Lower leg skin (tissue), 4 donors: ENCODE measurements at regions not wholly inside any gene's neighbourhood (a gene's known extent, or its start where the extent isn't known, plus 50 kb on each side); places are given as distances from the start of the nearest gene placed in this dataset.

ENCODE experiments used
- DNase-seq, 2 donors: peaks; one replicate each; pipeline ENCODE4 v3.0.0-alpha.2; 2019; ENCODE audit warnings: low spot score in 2 of 2
- H3K4me3 ChIP-seq: fragments of 200-600 bp; sonication (generic); 2 replicates; pipeline ENCODE4 v1.5.1; 2017; ENCODE audit warnings: mild to moderate bottlenecking, low read depth; ENCODE audit not compliant: poor library complexity, severe bottlenecking
- POLR2A ChIP-seq, 2 donors: fragments of 450-650 bp; IDR thresholded peaks; one replicate each; pipeline ENCODE4 v1.6.1; 2016 to 2017; ENCODE audit warnings: antibody characterized with exemption in 2 of 2, mild to moderate bottlenecking in 1 of 2, moderate library complexity in 1 of 2
- WGBS, 2 donors: methylation state at CpG; one replicate each; pipeline ENCODE4 v1.1.5; 2018; 5-methylcytosine and 5-hydroxymethylcytosine counted together
- intact Hi-C: fragments of 100-400 bp; cut with DNase I; formaldehyde crosslinking; loops from one replicate; pipeline ENCODE4 v1.15.0; 2023; ENCODE audit warnings: low total_unique reads
- TF ChIP-seq, protein P1 (sequence below), 3 donors: fragments of 450-650 bp; IDR thresholded peaks; one replicate each; pipeline ENCODE4 v1.5.1; 2016; ENCODE audit warnings: antibody characterized with exemption in 3 of 3, mild to moderate bottlenecking in 3 of 3, moderate library complexity in 2 of 3

DNA sequence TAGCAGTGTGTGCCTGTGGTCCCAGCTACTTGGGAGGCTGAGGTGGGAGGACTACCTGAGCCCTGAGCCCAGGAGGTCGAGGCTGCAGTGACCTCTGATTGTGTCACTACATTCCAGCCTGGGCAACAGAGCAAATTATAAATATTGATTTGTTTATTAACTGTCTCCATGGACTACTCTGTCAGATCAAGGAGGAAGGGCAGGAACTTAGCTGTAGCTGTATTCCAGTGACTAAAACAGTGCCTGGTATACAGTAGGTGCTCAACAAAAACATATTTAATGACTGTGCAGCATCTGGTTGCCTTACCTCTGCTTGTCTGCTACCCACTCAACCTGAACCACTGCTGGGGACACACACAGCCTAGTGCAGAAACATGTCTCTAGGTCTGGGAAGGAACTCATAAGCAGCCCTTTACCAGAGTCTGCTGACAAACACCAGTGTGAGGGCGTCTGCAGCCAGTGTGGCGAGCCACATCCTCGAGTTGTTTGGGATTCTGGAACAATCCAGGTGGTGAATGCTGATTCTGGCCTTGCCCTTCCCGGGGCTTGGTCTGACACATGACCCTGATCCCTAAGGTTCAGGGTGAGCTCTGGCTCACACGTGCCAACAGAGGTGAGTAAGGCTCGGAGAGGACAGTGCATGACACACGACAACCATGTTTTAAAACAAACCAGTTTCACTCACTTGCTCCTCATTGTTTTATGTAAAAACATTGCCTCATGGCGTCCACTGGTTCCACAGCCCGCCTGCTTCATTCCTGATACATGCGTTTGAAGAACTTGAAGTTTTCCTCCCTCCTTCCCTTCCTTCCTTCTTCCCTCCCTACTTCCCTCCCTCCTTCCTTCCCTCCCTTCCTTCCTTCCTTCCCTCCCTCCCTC lies 117.9 kb upstream of the ZNF217 start:
- no peak overlapping the region for H3K4me3 ChIP-seq
- DNase-seq: no peak
- no peak for TF ChIP-seq POLR2A (IDR thresholded peaks at IDR 0.05)
- TF ChIP-seq, protein P1, sequence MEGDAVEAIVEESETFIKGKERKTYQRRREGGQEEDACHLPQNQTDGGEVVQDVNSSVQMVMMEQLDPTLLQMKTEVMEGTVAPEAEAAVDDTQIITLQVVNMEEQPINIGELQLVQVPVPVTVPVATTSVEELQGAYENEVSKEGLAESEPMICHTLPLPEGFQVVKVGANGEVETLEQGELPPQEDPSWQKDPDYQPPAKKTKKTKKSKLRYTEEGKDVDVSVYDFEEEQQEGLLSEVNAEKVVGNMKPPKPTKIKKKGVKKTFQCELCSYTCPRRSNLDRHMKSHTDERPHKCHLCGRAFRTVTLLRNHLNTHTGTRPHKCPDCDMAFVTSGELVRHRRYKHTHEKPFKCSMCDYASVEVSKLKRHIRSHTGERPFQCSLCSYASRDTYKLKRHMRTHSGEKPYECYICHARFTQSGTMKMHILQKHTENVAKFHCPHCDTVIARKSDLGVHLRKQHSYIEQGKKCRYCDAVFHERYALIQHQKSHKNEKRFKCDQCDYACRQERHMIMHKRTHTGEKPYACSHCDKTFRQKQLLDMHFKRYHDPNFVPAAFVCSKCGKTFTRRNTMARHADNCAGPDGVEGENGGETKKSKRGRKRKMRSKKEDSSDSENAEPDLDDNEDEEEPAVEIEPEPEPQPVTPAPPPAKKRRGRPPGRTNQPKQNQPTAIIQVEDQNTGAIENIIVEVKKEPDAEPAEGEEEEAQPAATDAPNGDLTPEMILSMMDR (IDR thresholded peaks at IDR 0.05): no peak
- 80 to 82% methylated on average over 11 of the region's 11 CpGs for WGBS, 2 donors
- intact Hi-C loops: no loop called here

DNA sequence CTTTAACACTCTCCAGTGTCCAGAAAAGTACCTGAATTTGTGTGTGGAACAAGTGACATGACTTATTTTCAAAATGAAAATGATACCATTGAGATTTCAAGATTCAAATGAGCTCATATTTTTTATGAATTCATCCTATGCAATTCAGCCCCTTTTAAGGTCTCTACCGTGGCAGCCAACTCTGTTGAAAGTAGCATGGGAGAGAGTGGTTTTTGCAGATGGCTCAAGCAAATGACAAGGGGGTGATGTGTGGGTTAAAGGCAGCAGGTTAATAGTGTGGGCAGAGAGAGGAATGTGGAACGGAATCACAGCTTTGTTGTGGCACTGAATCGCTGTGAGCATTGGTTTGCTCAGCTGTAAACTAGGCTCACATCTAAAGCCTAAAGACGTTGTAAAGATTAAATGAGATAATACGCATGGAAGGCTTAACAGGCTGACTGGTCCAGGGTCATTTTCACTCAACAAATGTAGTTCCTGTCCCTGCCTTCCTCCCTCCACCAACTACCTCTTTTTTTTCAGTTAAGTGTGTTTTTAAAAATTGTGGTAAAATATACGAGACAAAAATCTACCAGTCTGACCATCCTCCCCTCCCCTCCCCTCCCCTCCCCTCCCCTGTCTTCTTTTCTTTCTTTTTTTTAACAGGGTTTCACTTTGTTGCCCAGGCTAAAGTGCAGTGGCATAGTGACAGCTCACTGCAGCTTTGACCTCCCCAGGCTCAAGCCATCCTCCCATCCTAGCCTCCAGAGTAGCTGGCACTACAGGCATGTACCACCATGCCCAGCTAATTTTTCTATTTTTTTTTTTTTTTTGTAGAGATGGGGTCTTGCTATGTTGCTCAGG lies 114.7 kb upstream of the ZNF217 start:
- intact Hi-C loops: no loop called here
- no peak for TF ChIP-seq POLR2A (IDR thresholded peaks at IDR 0.05)
- TF ChIP-seq, protein P1 (IDR thresholded peaks at IDR 0.05): no peak
- WGBS, 2 donors: 49 to 55% methylated on average over 6 of the region's 6 CpGs
- H3K4me3 ChIP-seq: no peak overlapping the region
- DNase-seq: no peak

DNA sequence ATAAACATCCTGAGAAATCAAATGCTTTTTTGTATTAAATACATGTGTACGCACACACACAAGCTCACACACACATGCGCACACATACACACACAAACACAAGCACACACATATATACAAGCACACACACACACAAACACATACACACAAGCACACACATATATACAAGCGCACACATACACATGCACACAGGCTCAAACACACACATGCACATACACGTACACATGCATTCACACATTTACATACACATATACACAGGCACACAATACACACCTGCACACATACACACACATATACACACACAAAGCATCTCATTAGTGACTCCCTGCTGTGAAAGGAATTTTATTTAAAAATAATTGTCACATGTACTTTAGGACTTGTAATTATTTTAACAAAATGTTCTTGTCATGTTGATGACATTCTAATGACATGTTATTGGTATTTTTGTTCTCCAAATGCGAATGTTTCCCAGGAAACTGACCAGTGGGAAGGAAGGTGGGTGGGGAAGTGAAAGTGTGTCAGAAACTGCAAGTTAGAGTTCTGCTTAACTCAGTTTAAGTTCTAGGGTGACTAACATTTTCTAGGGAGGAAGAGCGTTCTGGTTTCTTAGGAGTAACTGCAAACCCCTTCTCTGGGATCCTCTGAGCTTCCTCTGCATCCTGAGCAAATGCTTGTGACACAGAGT lies 113.9 kb upstream of the ZNF217 start:
- intact Hi-C loops: no loop called here
- no peak overlapping the region for H3K4me3 ChIP-seq
- 69 to 70% methylated on average over 6 of the region's 6 CpGs for WGBS, 2 donors
- no peak for TF ChIP-seq POLR2A (IDR thresholded peaks at IDR 0.05)
- TF ChIP-seq, protein P1 (IDR thresholded peaks at IDR 0.05): no peak
- no peak for DNase-seq

DNA sequence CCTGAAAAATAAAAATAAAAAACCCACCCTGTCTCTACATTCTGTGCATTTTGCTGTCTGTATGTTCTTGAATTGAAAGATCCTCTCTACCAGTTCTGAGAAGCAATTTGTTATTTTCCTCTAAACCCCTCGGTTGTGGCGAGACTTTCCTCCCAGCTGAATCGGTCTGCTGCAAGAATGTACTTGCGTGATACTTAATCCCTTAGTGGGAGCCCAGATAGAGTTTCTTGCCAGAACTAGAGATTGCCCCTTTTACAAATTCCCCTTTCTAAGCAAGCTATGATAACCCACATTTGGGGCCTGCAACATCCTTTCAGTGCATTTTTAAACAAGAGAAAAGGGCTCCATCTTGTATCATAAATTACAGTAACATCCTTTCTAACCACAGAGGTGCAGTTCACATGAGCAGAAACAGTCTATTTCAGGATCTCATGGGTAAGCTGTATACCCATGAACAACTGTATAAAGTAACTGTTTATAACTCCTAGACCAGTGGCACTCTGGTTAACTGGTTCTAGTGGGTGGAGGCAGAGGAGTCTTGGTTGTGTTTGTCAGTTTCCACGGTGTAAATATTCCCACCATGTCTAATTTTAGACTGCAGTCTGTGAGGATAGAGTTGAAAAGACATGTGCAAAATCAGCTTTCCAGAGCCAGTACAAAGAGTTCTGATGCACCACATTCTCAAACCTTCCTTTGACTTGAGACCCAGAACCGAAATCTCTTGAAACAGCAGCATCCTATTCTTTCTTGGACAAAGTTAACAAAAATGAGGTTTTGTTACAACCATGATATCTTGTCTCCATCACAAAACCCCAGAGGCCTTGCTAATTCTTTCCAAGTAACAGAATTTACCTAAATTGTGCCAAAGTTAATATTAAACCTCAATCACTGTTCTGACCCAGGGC lies 113.1 kb upstream of the ZNF217 start:
- 41 to 44% methylated on average over 6 of the region's 6 CpGs for WGBS, 2 donors
- TF ChIP-seq, protein P1 (IDR thresholded peaks at IDR 0.05): no peak
- no peak for TF ChIP-seq POLR2A (IDR thresholded peaks at IDR 0.05)
- no peak for DNase-seq
- intact Hi-C loops: no loop called here
- no peak overlapping the region for H3K4me3 ChIP-seq

DNA sequence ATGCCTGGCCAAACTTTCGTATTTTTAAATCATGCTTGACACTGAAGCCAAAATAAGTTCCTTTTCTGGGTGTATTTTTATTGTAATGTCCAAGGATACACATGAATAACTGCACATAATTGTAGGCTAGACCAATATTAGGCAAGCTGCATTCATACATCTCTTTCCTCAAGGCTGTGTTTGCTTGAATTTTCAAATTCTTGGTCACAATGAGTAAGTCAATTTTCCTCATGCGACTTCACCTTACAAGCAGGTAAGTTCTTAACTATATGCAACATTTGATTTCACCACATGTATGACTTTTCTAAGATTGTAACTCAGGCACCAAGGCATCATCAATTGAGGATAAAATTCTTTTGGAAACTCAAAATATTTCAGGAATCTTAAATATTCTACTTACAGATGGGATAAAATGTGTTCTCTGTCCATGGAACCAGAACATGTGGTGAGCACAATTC lies 112.4 kb upstream of the ZNF217 start:
- TF ChIP-seq POLR2A (IDR thresholded peaks at IDR 0.05): no peak
- TF ChIP-seq, protein P1 (IDR thresholded peaks at IDR 0.05): no peak
- H3K4me3 ChIP-seq: no peak overlapping the region
- 84 to 90% methylated on average over 2 of the region's 2 CpGs for WGBS, 2 donors
- intact Hi-C loops: no loop called here
- DNase-seq: no peak
